Embryonic facial prominence (tissue), 1 donor: ENCODE measurements at regions not wholly inside any gene's neighbourhood (a gene's known extent, or its start where the extent isn't known, plus 50 kb on each side); places are given as distances from the start of the nearest gene placed in this dataset.
"Not testable (repeated sequence)": the region's sequence is repeated elsewhere in the genome, so short reads cannot be mapped to it uniquely, and the experiment has no call there.

Experiments used
- DNase-seq: peaks from one replicate; pipeline ENCODE4 v3.0.0-alpha.2; 2016; ENCODE audit errors: extremely low spot score

GRCh38 chr5:9852671-9853070 is 222.5 kb upstream of the TAS2R1 start:
- DNase-seq: no peak

DNA sequence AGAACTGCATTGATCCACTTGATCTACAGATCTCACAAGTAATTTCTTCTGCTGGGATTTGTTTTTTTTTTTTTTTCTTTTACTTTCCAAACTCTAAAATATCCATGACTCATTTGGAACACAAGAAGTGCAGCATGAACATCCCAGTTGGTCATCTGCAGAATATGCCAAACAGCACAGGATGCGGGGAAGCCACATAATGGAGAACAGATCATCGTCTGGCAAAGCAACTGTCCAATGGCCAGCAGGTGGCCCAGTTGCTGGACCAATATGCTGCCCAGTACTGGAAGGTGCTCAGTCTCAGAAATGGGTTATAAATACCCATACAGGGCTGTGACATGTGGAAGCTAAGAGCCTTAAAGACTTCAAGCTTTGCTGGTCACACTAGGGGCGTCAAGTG is 221.3 kb upstream of the TAS2R1 start:
- DNase-seq: no peak

GRCh38 chr5:9850456-9850855 is 220.3 kb upstream of the TAS2R1 start:
- DNase-seq: no peak

DNA sequence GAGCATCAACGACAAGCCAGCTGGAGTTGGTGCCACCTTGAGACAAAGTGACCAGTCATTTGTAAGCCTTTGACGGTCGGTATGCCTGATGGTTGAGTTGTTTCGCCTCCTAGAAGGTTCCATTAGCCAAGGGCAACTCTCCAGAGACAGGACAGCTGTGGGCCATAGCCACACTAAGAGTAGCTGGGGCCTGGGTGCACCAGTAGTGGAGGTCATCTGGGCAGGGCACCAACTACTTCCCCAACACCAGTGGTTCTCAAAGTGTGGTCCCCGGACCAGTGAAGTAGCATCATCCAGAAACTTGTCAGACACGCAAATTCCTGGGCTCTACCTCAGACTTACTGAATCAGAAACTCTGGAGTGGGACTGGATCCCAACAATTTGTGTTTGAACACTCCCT is 217.5 kb upstream of the TAS2R1 start:
- no peak for DNase-seq

DNA sequence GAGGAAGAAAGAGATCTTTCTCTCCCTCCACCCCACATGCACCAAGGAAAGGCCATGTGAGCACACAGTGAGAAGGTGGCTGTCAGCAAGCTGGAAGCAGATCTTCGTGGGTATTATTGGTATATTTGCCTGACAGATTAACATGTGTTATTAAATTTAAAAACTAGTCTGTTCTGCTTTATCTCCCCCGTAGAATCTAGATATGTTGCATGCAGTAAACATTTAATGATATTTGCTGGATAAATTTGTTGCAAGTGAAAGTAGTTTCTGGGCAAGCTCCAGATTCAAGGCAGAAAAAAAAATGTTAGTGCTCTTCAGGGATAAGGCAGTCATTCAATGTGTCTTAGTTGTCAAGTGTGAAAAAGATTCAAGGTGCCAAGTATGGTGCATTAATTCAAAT is 215.0 kb upstream of the TAS2R1 start:
- DNase-seq: no peak

- DNase-seq: no peak
Measured at GRCh38 chr5:9841516-9842170, 211.5 kb upstream of the TAS2R1 start.

- no peak for DNase-seq
Measured at GRCh38 chr5:9838916-9839315, 208.8 kb upstream of the TAS2R1 start.

GRCh38 chr5:9834871-9835770 is 205.0 kb upstream of the TAS2R1 start:
- DNase-seq: no peak

DNA sequence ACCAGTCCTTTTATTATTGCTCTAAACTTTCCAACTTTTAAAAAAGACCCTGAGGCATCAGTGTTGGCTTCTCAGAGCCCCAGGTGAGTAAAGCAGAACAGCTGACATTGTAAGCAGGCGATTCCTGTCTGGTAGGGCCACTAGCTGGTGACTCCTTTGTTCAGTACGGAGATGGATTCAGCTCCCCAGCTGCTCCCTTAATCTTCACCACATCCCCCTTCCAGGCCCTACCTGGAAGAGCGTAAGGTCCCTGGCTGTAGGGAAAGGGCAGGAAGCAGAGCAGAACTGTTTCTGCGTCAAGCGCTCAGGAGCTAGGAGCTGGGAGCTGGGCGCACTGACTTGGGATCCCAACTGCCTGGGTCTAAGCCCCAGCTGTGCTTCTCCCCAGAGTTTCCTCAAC is 203.7 kb upstream of the TAS2R1 start:
- no peak for DNase-seq

DNA sequence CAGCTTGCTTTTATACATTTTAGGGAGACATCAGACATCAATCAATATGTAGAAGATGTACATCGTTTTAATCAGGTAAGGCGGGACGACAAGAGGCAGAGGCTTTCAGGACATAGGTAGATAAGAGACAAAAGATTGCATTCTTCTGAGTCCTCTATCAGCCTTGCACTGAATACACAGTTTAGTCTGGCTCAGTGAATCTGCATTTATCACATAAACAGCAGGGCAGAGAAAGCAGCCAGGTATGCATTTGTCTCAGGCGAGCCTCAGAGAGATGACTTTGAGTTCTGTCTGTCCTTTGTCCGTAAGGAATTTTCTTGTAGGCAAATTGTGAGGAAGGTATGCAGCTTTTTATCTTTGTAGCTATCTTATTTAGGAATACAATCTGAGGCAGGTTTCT is 202.8 kb upstream of the TAS2R1 start:
- no peak for DNase-seq

DNA sequence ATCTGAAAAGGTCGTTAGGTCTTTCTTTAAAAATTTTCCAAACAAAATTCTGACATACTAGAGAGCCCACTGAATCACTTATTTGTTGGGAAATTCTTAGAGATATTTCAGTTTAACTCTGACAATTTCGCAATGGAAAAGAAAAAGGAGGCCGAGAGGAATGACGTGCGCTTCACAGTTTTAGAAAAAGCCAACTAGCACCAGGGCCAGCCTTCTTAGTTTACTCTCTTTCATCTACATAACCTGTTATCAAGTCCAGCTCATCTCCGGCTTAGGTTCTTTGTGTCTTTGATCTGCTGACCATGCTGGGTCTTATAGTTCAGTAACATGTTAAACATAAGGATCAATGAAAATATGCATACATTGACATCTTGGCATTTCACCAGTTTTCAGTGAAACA is 201.7 kb upstream of the TAS2R1 start:
- DNase-seq: no peak

GRCh38 chr5:9830184-9830583 is 200.0 kb upstream of the TAS2R1 start:
- DNase-seq: no peak

- no peak for DNase-seq
Measured at GRCh38 chr5:9829621-9830020, 199.5 kb upstream of the TAS2R1 start.

DNA sequence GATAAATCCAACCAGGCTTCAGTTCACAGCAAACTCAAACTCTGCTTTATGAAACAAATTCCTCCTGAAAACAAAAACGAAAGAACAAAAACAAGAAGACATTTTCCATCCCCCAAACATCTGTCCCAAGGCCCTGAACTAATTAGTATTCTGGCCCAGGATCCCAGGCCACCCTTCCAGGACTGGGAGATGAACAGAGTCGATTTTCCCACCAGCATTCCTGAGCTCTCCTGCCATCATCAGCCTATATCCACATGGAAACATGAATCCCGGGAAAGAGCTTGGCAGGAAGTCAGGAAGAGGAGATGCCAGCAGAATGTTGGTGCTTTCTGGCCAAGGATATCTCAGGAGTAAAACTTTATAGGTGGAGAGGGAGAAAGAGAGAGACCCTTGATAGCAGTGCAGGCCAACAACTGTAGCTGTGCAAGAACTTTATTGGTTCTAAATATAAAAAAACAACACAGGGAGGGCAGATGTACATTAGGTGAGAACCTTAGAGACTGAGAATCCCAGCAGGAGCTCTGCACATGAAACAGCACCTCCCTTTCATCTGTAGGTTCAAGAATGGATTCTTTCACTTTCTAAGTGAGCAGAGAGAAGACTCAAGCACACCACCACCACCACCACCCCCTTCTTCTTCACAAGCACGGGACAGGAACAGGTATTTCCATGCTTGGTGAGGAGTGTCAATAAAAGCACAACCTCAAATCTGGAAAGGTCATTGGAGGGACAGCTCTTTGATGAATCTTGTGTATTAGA is 190.7 kb upstream of the TAS2R1 start:
- DNase-seq: no peak

GRCh38 chr5:9818340-9818845 is 188.2 kb upstream of the TAS2R1 start:
- DNase-seq: no peak

DNA sequence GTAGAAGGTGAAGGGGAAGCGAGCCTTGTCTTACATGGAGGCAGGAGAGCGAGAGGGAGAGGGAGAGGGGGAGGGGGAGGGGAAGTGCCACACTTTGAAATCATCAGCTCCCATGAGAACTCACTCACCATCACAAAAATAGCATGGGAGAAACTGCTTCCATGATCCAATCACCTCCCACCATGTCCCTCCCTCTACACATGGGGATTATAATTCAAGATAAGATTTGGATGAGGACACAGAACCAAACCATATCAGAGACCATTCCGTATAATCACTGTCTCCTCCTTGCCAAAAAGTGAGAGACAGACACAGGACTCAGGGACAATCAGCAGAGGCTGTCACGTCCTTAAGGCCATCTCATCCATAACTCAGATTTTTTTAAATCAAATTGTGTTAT is 187.7 kb upstream of the TAS2R1 start:
- no peak for DNase-seq

GRCh38 chr5:9815051-9815450 is 184.9 kb upstream of the TAS2R1 start:
- no peak for DNase-seq

GRCh38 chr5:9813305-9813704 is 183.2 kb upstream of the TAS2R1 start:
- DNase-seq: no peak

GRCh38 chr5:9807366-9807765 is 177.2 kb upstream of the TAS2R1 start:
- not testable (repeated sequence) for DNase-seq

- DNase-seq: no peak
Measured at GRCh38 chr5:9801908-9802307, 171.8 kb upstream of the TAS2R1 start.

- no peak for DNase-seq
Measured at GRCh38 chr5:9799606-9800005, 169.5 kb upstream of the TAS2R1 start.

GRCh38 chr5:9790276-9790675 is 160.1 kb upstream of the TAS2R1 start:
- no peak for DNase-seq
